Astrocyte (in vitro differentiated cells and primary cell): ENCODE measurements at regions not wholly inside any gene's neighbourhood (a gene's known extent, or its start where the extent isn't known, plus 50 kb on each side); places are given as distances from the start of the nearest gene placed in this dataset.

Source experiments
- EZH2 ChIP-seq: IDR thresholded peaks from 2 replicates; pipeline ENCODE4 v1.6.1; 2012; ENCODE audit warnings: mild to moderate bottlenecking, low read length, inconsistent platforms; ENCODE audit not compliant: insufficient read depth
- TF ChIP-seq, protein P1 (sequence below): IDR thresholded peaks from 2 replicates; pipeline ENCODE4 v1.5.1; 2011; ENCODE audit warnings: low read depth, mild to moderate bottlenecking, inconsistent platforms, low read length, moderate library complexity; ENCODE audit not compliant: insufficient read depth

GRCh38 chr20:40506537-40506939 lies 182.5 kb downstream of the MAFB start:
- TF ChIP-seq, protein P1, sequence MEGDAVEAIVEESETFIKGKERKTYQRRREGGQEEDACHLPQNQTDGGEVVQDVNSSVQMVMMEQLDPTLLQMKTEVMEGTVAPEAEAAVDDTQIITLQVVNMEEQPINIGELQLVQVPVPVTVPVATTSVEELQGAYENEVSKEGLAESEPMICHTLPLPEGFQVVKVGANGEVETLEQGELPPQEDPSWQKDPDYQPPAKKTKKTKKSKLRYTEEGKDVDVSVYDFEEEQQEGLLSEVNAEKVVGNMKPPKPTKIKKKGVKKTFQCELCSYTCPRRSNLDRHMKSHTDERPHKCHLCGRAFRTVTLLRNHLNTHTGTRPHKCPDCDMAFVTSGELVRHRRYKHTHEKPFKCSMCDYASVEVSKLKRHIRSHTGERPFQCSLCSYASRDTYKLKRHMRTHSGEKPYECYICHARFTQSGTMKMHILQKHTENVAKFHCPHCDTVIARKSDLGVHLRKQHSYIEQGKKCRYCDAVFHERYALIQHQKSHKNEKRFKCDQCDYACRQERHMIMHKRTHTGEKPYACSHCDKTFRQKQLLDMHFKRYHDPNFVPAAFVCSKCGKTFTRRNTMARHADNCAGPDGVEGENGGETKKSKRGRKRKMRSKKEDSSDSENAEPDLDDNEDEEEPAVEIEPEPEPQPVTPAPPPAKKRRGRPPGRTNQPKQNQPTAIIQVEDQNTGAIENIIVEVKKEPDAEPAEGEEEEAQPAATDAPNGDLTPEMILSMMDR: no peak
- TF ChIP-seq EZH2: no peak
